Epithelial cell of esophagus (primary cell): ENCODE measurements at regions not wholly inside any gene's neighbourhood (a gene's known extent, or its start where the extent isn't known, plus 50 kb on each side); places are given as distances from the start of the nearest gene placed in this dataset.

Source experiments
- DNase-seq: peaks from one replicate; pipeline ENCODE4 v3.0.0; 2010; ENCODE audit warnings: low read depth
- H3K4me3 ChIP-seq: 2 replicates; pipeline ENCODE4 v1.5.1; 2011; ENCODE audit warnings: mild to moderate bottlenecking, low read length, control low read depth
- CTCF ChIP-seq: IDR thresholded peaks from 2 replicates; pipeline ENCODE4 v1.5.1; 2011; ENCODE audit warnings: low read depth, mild to moderate bottlenecking, low read length, control low read depth, inconsistent platforms; ENCODE audit not compliant: insufficient read depth; ENCODE audit errors: missing control alignments

- DNase-seq: no peak
- TF ChIP-seq CTCF: no peak
- H3K4me3 ChIP-seq: no peak overlapping the region
Measured at GRCh38 chr21:19792004-19792403, 1206.2 kb upstream of the NCAM2 start.

GRCh38 chr21:19807201-19807600 lies 1191.0 kb upstream of the NCAM2 start:
- no peak for DNase-seq
- H3K4me3 ChIP-seq: no peak overlapping the region
- TF ChIP-seq CTCF: no peak

GRCh38 chr21:19810779-19811178 lies 1187.4 kb upstream of the NCAM2 start:
- no peak for DNase-seq
- H3K4me3 ChIP-seq: no peak overlapping the region
- TF ChIP-seq CTCF: no peak

- TF ChIP-seq CTCF: no peak
- no peak overlapping the region for H3K4me3 ChIP-seq
- DNase-seq: no peak
Measured at GRCh38 chr21:19830446-19830845, 1167.8 kb upstream of the NCAM2 start.

- H3K4me3 ChIP-seq: no peak overlapping the region
- no peak for DNase-seq
- no peak for TF ChIP-seq CTCF
Measured at GRCh38 chr21:19832551-19832950, 1165.7 kb upstream of the NCAM2 start.

GRCh38 chr21:19833082-19833481 lies 1165.1 kb upstream of the NCAM2 start:
- DNase-seq: no peak
- no peak overlapping the region for H3K4me3 ChIP-seq
- TF ChIP-seq CTCF: no peak

- no peak for TF ChIP-seq CTCF
- no peak overlapping the region for H3K4me3 ChIP-seq
- DNase-seq: no peak
Measured at GRCh38 chr21:19842601-19843000, 1155.6 kb upstream of the NCAM2 start.
